Smooth muscle cell of the brain vasculature (primary cell): ENCODE measurements at regions not wholly inside any gene's neighbourhood (a gene's known extent, or its start where the extent isn't known, plus 50 kb on each side); places are given as distances from the start of the nearest gene placed in this dataset.
A peak's percentile ranks its signal among the peaks of the same experiment; 100 is the strongest.

Source experiments
- DNase-seq: peaks from one replicate; pipeline ENCODE4 v3.0.0-alpha.2; 2012; ENCODE audit warnings: low read depth, low spot score

- no peak for DNase-seq
Measured at GRCh38 chr5:133905424-133905823, 63.0 kb downstream of the C5orf15 start.

DNA sequence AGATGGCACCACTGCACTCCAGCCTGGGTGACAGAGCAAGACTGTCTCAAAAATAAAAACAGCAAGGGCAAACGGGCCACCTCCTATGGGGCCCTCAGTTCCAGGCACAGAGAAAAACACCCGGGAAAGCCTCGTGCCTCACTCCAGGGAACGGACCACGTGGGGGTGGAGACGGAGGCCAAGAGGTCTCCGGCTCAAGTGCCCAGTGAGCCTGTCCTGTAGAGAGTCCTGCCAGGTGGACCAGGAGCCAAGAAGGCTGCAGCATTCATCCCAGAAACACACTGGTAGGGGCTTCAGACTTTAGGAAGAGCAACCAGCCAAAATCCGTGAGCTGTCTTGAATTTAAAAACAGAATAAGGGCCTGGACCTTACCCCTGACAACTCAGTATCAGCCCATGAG, 63.8 kb downstream of the C5orf15 start:
- DNase-seq, result no peak

DNA sequence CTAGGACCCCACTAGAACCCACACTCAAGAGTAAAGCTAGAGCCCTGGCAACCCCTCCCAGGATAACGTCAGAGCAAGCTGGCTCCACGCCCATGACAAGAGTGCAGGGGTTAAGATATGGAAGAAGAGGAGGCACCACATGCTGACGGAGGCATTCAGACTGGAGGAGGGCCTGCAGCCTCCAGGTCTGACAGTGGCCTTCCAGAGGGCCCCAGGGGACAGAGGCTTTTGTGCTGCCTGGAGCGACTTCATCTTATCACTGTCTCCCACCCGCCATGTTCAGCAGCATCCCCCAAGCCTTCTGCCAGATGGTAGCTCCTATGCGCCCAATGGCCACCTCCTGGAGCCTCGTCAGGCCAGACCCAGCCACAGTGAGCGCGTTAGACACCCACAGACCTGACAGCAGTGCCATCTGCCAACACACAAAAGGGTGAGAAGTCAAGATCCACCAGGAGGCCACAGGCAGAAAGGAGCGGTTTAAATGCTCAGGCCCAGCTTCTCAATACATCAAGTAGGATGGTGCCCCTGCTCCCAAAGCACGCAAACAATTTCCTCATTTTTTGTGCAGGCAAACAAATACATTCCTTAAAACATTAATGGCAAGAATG, 65.8 kb downstream of the C5orf15 start:
- DNase-seq, result no peak

DNA sequence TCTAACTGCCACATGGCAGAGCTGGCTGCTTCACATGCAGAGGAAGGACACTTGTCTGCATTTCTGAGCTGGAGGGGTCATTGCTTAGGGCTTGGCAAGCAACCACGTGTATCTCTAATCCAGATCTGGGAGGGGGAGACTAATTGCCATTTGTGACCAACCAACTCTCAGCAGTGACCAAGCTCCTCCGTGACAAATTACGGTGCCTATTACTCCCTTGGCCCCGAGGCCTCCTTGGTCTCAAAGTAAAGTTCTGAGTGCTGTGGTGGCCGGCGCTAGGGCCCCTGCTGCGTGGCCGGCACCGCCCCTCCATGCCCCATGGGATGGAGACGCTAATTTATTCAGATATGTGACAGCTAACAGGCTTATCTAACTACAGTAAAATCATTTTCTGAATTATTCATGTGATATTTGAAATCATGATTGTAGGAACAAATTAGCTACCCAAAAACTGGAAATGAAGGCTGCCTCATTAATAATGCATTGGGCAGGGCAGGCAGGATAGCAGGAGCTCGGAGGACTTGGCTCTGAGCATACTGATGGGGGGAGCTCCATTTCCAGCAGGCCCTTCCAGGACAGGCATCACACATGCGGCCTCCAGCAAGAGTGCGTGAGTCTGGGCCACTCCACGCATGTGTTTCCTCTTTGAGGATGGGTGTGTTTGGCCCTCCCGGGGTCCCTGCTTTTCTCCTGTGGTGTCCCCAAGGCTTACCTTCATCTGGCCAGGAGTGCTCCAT, 67.7 kb downstream of the C5orf15 start:
- no peak for DNase-seq

DNA sequence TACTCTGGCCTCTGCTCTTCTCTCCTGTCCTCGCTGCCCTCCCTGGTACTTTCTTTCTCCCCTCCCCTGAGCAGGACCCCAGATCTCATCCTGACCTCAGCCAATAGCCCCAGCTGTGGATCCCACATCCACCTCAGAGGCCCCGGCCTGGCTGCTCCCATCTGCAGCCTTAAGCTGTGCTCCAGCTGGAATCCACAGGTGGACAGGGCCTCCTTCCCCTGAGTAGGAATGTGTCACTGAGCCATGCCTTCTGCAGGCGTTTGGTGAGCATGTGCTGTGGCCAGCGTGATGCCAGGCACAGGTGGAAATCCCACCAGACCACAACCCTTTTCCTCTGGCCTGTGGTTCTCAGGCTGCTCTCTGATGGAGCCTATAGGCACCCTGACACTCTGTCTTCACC, 68.9 kb downstream of the C5orf15 start:
- DNase-seq, result no peak

- DNase-seq, result no peak
Measured at GRCh38 chr5:133898440-133898839, 70.0 kb downstream of the C5orf15 start.

DNA sequence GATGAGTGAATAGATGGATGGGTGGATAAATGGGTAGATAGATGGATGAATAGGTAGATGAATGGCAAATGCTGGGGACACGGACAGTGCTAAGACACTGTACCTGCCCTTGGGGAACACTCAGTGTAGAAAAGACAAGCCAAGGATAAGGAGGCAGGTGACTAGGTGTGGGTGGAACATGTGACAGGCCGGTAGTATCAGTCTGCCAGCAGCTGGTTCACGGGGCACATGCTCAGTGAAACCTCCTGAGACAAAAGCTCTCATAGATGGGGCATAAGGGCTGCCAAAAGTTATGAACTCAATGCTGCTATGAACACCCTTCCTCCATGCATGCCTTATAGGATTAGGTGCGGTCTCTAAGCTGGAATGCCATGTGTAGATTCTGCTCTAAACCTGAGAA, 71.0 kb downstream of the C5orf15 start:
- DNase-seq, result no peak

DNA sequence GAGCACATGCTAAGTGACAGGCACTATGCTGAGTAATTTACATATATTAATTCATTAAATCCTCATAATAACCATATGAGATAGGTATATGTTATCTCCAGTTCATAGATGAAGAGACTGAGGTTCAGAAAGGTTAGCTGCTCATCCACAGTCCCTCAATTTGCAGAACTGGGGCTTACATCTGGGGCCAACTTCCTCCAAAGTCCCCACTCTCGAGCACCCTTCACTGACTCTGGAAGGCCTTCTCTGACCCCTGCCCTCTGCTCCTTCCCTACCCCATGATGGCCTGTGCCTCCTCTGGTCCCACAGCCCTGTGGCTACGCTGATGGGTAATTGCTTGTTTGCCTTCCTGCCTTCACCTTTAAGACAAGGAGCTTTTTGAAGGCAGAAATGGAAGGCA, 71.6 kb downstream of the C5orf15 start:
- DNase-seq, result no peak

GRCh38 chr5:133895979-133896845, 72.2 kb downstream of the C5orf15 start:
- no peak for DNase-seq

- DNase-seq, result no peak
Measured at GRCh38 chr5:133894143-133894542, 74.3 kb downstream of the C5orf15 start.

DNA sequence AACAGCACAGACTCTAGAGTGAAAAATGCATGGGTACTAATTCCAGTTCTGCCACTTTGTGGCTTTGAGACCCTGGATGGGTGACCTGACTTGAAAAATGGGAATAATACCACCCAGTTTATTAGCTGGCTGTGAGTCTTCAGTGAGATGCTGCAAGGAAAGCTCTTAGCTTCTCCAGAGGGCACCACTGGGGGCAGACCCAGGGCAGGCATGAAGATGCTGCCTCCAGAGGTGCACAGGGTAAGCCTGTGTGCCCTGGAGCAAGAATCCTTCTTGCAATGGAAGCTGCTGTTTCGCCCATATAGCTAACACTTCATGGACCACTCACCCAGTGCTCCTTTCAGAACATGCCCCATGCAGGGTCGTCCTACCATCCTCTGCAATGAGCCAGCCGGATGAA, 75.7 kb downstream of the C5orf15 start:
- DNase-seq, result no peak

DNA sequence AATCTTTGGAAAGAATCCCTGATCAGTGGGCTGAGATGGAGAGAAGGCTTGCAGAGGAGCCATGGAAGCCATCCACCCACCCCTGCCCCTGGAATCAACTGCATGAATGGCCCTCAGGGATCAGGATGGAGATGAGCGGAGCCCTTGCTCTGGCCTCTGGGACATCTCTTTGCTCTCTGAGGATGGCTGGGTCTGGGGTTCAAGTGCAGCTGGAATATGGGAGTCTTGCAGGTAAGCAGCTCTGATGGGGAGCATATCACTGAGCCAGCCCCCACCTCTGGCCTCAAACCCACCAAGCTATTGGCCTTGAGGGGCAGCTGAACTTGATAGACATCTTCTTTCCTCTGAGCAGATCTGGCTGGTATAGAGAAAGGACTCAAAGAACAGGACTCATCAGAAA, 76.1 kb downstream of the C5orf15 start:
- DNase-seq, result no peak

DNA sequence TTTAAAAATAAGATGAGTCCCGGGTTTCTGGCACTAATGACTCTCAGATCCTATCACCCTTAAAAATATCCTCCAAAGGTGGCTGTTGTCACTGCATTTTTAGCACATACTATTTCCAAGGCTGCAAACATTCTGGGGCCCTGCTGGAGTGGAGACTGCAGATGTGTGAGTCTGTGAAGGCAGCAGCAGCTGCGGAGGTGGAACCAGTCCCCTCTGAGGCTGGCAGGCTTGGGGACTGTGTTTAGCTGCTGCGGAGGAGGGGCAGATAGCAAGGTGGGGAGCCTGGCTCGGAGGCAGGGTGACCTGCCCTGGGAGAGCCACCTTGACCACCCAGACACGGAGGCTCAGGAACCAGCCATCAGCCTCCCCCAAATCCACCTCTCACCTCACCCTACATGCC, 77.0 kb downstream of the C5orf15 start:
- DNase-seq, result no peak

- no peak for DNase-seq
Measured at GRCh38 chr5:133890776-133891280, 77.6 kb downstream of the C5orf15 start.

- DNase-seq, result no peak
Measured at GRCh38 chr5:133890314-133890713, 78.1 kb downstream of the C5orf15 start.

- DNase-seq, result no peak
Measured at GRCh38 chr5:133889271-133889905, 79.0 kb downstream of the C5orf15 start.

DNA sequence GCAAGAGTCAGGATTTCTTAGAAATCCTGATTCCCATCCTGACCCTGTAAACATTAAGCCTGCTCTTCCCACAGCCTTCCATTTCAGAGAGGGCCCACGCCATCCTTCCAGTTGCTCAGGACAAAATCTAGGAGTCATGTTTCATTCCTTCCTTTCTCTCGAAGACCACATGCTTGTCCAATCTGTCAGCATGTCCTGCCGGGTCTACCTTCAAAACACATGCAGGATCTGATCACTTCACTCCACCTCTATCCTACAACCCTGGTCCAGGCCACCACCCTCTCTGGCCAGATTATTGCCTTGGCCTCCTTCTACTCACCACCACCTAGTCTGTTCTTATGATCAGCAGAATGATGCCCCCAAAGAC, 79.8 kb downstream of the C5orf15 start:
- no peak for DNase-seq

GRCh38 chr5:133885566-133885965, 82.9 kb downstream of the C5orf15 start:
- no peak for DNase-seq

GRCh38 chr5:133884569-133885311, 83.7 kb downstream of the C5orf15 start:
- DNase-seq, result peak; percentile 43

GRCh38 chr5:133883916-133884315, 84.5 kb downstream of the C5orf15 start:
- no peak for DNase-seq

DNA sequence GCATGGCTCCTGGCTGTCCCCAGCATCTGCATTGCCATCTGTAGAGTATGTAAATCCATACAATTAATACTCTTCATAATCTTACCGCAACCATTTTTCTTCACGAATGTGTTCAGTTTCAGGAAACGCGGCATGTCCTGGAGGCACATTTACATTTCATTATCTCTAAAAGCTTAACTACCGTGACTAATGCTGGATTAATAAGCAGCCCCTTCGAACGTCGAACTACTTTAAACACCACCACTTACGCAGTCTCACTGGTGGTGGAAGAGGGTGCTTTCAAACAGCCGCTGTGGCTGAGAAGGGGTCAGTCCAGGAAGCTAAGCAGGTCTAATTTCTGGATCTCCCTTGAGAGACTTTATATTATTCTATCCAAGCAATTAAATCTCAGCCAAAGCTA, 85.6 kb downstream of the C5orf15 start:
- DNase-seq, result no peak

- DNase-seq, result no peak
Measured at GRCh38 chr5:133882389-133882695, 86.1 kb downstream of the C5orf15 start.
